ENCODE measurements at regions not wholly inside any gene's neighbourhood (a gene's known extent, or its start where the extent isn't known, plus 50 kb on each side); places are given as distances from the start of the nearest gene placed in this dataset.
A peak's percentile ranks its signal among the peaks of the same experiment; 100 is the strongest.

- peak within 1 kb of the TSS; percentile 89 to 92 for H3K4me3 ChIP-seq (ENCODE audit: low read depth in 1 of 2, low read length in 2 of 2)
- H3K27me3 ChIP-seq (ENCODE audit: control insufficient read depth in 1 of 2, insufficient read depth in 2 of 2, low read length in 2 of 2): no peaks in the 10 kb centered on the region
- H3K9ac ChIP-seq (ENCODE audit: low read length): peak within 1 kb of the TSS; percentile 83
- H3K27ac ChIP-seq (ENCODE audit: low read depth, low read length): peak within 1 kb of the TSS; percentile 97
- H3K36me3 ChIP-seq (ENCODE audit: insufficient read depth, low read length): no peaks in the 10 kb centered on the region
- H3K4me1 ChIP-seq (ENCODE audit: insufficient read depth, low read length): peaks cover 33% of the 10 kb centered on the region
- no peaks in the 10 kb centered on the region for H3K9me3 ChIP-seq (ENCODE audit: low read length)
These were observed 413.0 kb downstream of the PCNX1 start, which contains the start of gene SIPA1L1 for GRCh38 chr14:71320107-71320733. TSS of gene SIPA1L1 (plus strand) at chr14:71320476.

- peak overlapping the region; percentile 89 to 92 for H3K4me3 ChIP-seq (ENCODE audit: low read depth in 1 of 2, low read length in 2 of 2)
These were observed 413.7 kb downstream of the PCNX1 start for GRCh38 chr14:71320734-71321573.

GRCh38 chr14:71321574-71322315 lies 414.5 kb downstream of the PCNX1 start:
- Histone ChIP-seq H3K4me1 (ENCODE audit: insufficient read depth, low read length) (peaks cover 33% of the 10 kb centered on the region), H3K9me3 (ENCODE audit: low read length) (no peaks in the 10 kb centered on the region), H3K9ac (ENCODE audit: low read length) (peak overlapping the region; percentile 83), H3K36me3 (ENCODE audit: insufficient read depth, low read length) (no peaks in the 10 kb centered on the region), H3K4me3 (ENCODE audit: low read depth in 1 of 2, low read length in 2 of 2) (peak overlapping the region; percentile 89 to 92), H3K27ac (ENCODE audit: low read depth, low read length) (peak overlapping the region; percentile 97), H3K27me3 (ENCODE audit: control insufficient read depth in 1 of 2, insufficient read depth in 2 of 2, low read length in 2 of 2) (no peaks in the 10 kb centered on the region)

More at GRCh38 chr14:71320734-71321573, 413.7 kb downstream of the PCNX1 start:
- H3K27me3 ChIP-seq (ENCODE audit: control insufficient read depth in 1 of 2, insufficient read depth in 2 of 2, low read length in 2 of 2): no peaks in the 10 kb centered on the region
- no peaks in the 10 kb centered on the region for H3K9me3 ChIP-seq (ENCODE audit: low read length)
- peak overlapping the region; percentile 83 for H3K9ac ChIP-seq (ENCODE audit: low read length)
- H3K27ac ChIP-seq (ENCODE audit: low read depth, low read length): peak overlapping the region; percentile 97
- peaks cover 33% of the 10 kb centered on the region for H3K4me1 ChIP-seq (ENCODE audit: insufficient read depth, low read length)
- H3K36me3 ChIP-seq (ENCODE audit: insufficient read depth, low read length): no peaks in the 10 kb centered on the region

GRCh38 chr14:71322655-71323250 lies 415.5 kb downstream of the PCNX1 start:
- no peaks in the 10 kb centered on the region for H3K9me3 ChIP-seq (ENCODE audit: low read length)
- H3K4me3 ChIP-seq (ENCODE audit: low read depth in 1 of 2, low read length in 2 of 2): peak overlapping the region in 1 of 2 donors; percentile 92
- H3K36me3 ChIP-seq (ENCODE audit: insufficient read depth, low read length): no peaks in the 10 kb centered on the region
- H3K27me3 ChIP-seq (ENCODE audit: control insufficient read depth in 1 of 2, insufficient read depth in 2 of 2, low read length in 2 of 2): no peaks in the 10 kb centered on the region
- no peak overlapping the region for H3K27ac ChIP-seq (ENCODE audit: low read depth, low read length)
- no peak overlapping the region for H3K9ac ChIP-seq (ENCODE audit: low read length)
- H3K4me1 ChIP-seq (ENCODE audit: insufficient read depth, low read length): peaks cover 33% of the 10 kb centered on the region

GRCh38 chr14:71324767-71325272 lies 417.6 kb downstream of the PCNX1 start:
- Histone ChIP-seq H3K9ac (ENCODE audit: low read length) (no peak overlapping the region), H3K27me3 (ENCODE audit: control insufficient read depth in 1 of 2, insufficient read depth in 2 of 2, low read length in 2 of 2) (no peaks in the 10 kb centered on the region), H3K4me3 (ENCODE audit: low read depth in 1 of 2, low read length in 2 of 2) (no peak overlapping the region), H3K9me3 (ENCODE audit: low read length) (no peaks in the 10 kb centered on the region), H3K4me1 (ENCODE audit: insufficient read depth, low read length) (peaks cover 31% of the 10 kb centered on the region), H3K27ac (ENCODE audit: low read depth, low read length) (no peak overlapping the region), H3K36me3 (ENCODE audit: insufficient read depth, low read length) (no peaks in the 10 kb centered on the region)

GRCh38 chr14:71327691-71328090 lies 420.4 kb downstream of the PCNX1 start:
- no peaks in the 10 kb centered on the region for H3K36me3 ChIP-seq (ENCODE audit: insufficient read depth, low read length)
- H3K9ac ChIP-seq (ENCODE audit: low read length): no peak overlapping the region
- no peaks in the 10 kb centered on the region for H3K9me3 ChIP-seq (ENCODE audit: low read length)
- no peaks in the 10 kb centered on the region for H3K27me3 ChIP-seq (ENCODE audit: control insufficient read depth in 1 of 2, insufficient read depth in 2 of 2, low read length in 2 of 2)
- peaks cover 28% of the 10 kb centered on the region for H3K4me1 ChIP-seq (ENCODE audit: insufficient read depth, low read length)
- no peak overlapping the region for H3K4me3 ChIP-seq (ENCODE audit: low read depth in 1 of 2, low read length in 2 of 2)
- no peak overlapping the region for H3K27ac ChIP-seq (ENCODE audit: low read depth, low read length)

- H3K27ac ChIP-seq (ENCODE audit: low read depth, low read length): no peak overlapping the region
- H3K36me3 ChIP-seq (ENCODE audit: insufficient read depth, low read length): no peaks in the 10 kb centered on the region
- H3K9me3 ChIP-seq (ENCODE audit: low read length): no peaks in the 10 kb centered on the region
- H3K9ac ChIP-seq (ENCODE audit: low read length): no peak overlapping the region
- H3K27me3 ChIP-seq (ENCODE audit: control insufficient read depth in 1 of 2, insufficient read depth in 2 of 2, low read length in 2 of 2): no peaks in the 10 kb centered on the region
- H3K4me3 ChIP-seq (ENCODE audit: low read depth in 1 of 2, low read length in 2 of 2): no peak overlapping the region
- H3K4me1 ChIP-seq (ENCODE audit: insufficient read depth, low read length): peaks cover 23% of the 10 kb centered on the region
These were observed 420.9 kb downstream of the PCNX1 start for GRCh38 chr14:71328183-71328582.

- no peak overlapping the region for H3K4me3 ChIP-seq (ENCODE audit: low read depth in 1 of 2, low read length in 2 of 2)
- no peaks in the 10 kb centered on the region for H3K9me3 ChIP-seq (ENCODE audit: low read length)
- no peak overlapping the region for H3K27ac ChIP-seq (ENCODE audit: low read depth, low read length)
- no peaks in the 10 kb centered on the region for H3K27me3 ChIP-seq (ENCODE audit: control insufficient read depth in 1 of 2, insufficient read depth in 2 of 2, low read length in 2 of 2)
- peaks cover 19% of the 10 kb centered on the region for H3K4me1 ChIP-seq (ENCODE audit: insufficient read depth, low read length)
- no peak overlapping the region for H3K9ac ChIP-seq (ENCODE audit: low read length)
- H3K36me3 ChIP-seq (ENCODE audit: insufficient read depth, low read length): no peaks in the 10 kb centered on the region
These were observed 421.7 kb downstream of the PCNX1 start for GRCh38 chr14:71328954-71329353.

- Histone ChIP-seq H3K36me3 (ENCODE audit: insufficient read depth, low read length) (no peaks in the 10 kb centered on the region), H3K4me3 (ENCODE audit: low read depth in 1 of 2, low read length in 2 of 2) (no peak overlapping the region), H3K9me3 (ENCODE audit: low read length) (no peaks in the 10 kb centered on the region), H3K27ac (ENCODE audit: low read depth, low read length) (no peak overlapping the region), H3K9ac (ENCODE audit: low read length) (no peak overlapping the region), H3K27me3 (ENCODE audit: control insufficient read depth in 1 of 2, insufficient read depth in 2 of 2, low read length in 2 of 2) (no peaks in the 10 kb centered on the region), H3K4me1 (ENCODE audit: insufficient read depth, low read length) (peaks cover 14% of the 10 kb centered on the region)
These were observed 424.1 kb downstream of the PCNX1 start for GRCh38 chr14:71331403-71331802.

- H3K4me3 ChIP-seq (ENCODE audit: low read depth in 1 of 2, low read length in 2 of 2): no peak overlapping the region
- no peaks in the 10 kb centered on the region for H3K9me3 ChIP-seq (ENCODE audit: low read length)
- peaks cover 14% of the 10 kb centered on the region for H3K4me1 ChIP-seq (ENCODE audit: insufficient read depth, low read length)
- no peak overlapping the region for H3K27ac ChIP-seq (ENCODE audit: low read depth, low read length)
- H3K36me3 ChIP-seq (ENCODE audit: insufficient read depth, low read length): no peaks in the 10 kb centered on the region
- no peaks in the 10 kb centered on the region for H3K27me3 ChIP-seq (ENCODE audit: control insufficient read depth in 1 of 2, insufficient read depth in 2 of 2, low read length in 2 of 2)
- no peak overlapping the region for H3K9ac ChIP-seq (ENCODE audit: low read length)
These were observed 425.2 kb downstream of the PCNX1 start for GRCh38 chr14:71332476-71332875.

- no peaks in the 10 kb centered on the region for H3K27me3 ChIP-seq (ENCODE audit: control insufficient read depth in 1 of 2, insufficient read depth in 2 of 2, low read length in 2 of 2)
- no peak overlapping the region for H3K4me3 ChIP-seq (ENCODE audit: low read depth in 1 of 2, low read length in 2 of 2)
- H3K36me3 ChIP-seq (ENCODE audit: insufficient read depth, low read length): no peaks in the 10 kb centered on the region
- H3K9ac ChIP-seq (ENCODE audit: low read length): no peak overlapping the region
- H3K4me1 ChIP-seq (ENCODE audit: insufficient read depth, low read length): peaks cover 9% of the 10 kb centered on the region
- no peak overlapping the region for H3K27ac ChIP-seq (ENCODE audit: low read depth, low read length)
- no peaks in the 10 kb centered on the region for H3K9me3 ChIP-seq (ENCODE audit: low read length)
These were observed 426.4 kb downstream of the PCNX1 start for GRCh38 chr14:71333705-71334104.

Measured in muscle layer of colon (tissue), 2 donors.